C4-2B (cell line): ENCODE measurements at regions not wholly inside any gene's neighbourhood (a gene's known extent, or its start where the extent isn't known, plus 50 kb on each side); places are given as distances from the start of the nearest gene placed in this dataset.
A peak's percentile ranks its signal among the peaks of the same experiment; 100 is the strongest.

Experiments used
- H3K27ac ChIP-seq: fragments of 450-650 bp; 2 replicates; pipeline ENCODE4 v1.5.1; 2017
- CTCF ChIP-seq: fragments of 450-650 bp; conservative IDR thresholded peaks from 2 replicates; pipeline ENCODE4 v1.5.1; 2017; ENCODE audit warnings: mild to moderate bottlenecking
- ZFX ChIP-seq: fragments of 450-650 bp; IDR thresholded peaks from 2 replicates; pipeline ENCODE4 v1.6.1; 2017

GRCh38 chr9:106648799-106649198, 214.2 kb upstream of the ZNF462 start:
- TF ChIP-seq ZFX (no peak), CTCF (peak; percentile 57)

GRCh38 chr9:106649664-106650063, 213.3 kb upstream of the ZNF462 start:
- TF ChIP-seq CTCF: no peak
- TF ChIP-seq ZFX: no peak
- H3K27ac ChIP-seq: no peak overlapping the region

More at GRCh38 chr9:106648799-106649198, 214.2 kb upstream of the ZNF462 start:
- H3K27ac ChIP-seq: no peak overlapping the region

- TF ChIP-seq CTCF: no peak
- no peak for TF ChIP-seq ZFX
- no peak overlapping the region for H3K27ac ChIP-seq
Observed at GRCh38 chr9:106653213-106653612, 209.8 kb upstream of the ZNF462 start.

GRCh38 chr9:106655966-106656365, 207.0 kb upstream of the ZNF462 start:
- TF ChIP-seq CTCF: no peak
- TF ChIP-seq ZFX: no peak
- no peak overlapping the region for H3K27ac ChIP-seq

GRCh38 chr9:106657926-106658325, 205.0 kb upstream of the ZNF462 start:
- TF ChIP-seq CTCF (no peak), ZFX (no peak)
- no peak overlapping the region for H3K27ac ChIP-seq

GRCh38 chr9:106668534-106668933, 194.4 kb upstream of the ZNF462 start:
- TF ChIP-seq ZFX: no peak
- no peak for TF ChIP-seq CTCF

GRCh38 chr9:106669835-106670234, 193.1 kb upstream of the ZNF462 start:
- H3K27ac ChIP-seq: no peak overlapping the region; the same call in 1 of the 2 replicates
- TF ChIP-seq CTCF (no peak), ZFX (no peak)

More at GRCh38 chr9:106668534-106668933, 194.4 kb upstream of the ZNF462 start:
- no peak overlapping the region for H3K27ac ChIP-seq
